Ishikawa (cell line): ENCODE measurements at regions not wholly inside any gene's neighbourhood (a gene's known extent, or its start where the extent isn't known, plus 50 kb on each side); places are given as distances from the start of the nearest gene placed in this dataset.

Experiments used
- EP300 ChIP-seq: IDR thresholded peaks from 2 replicates; pipeline ENCODE4 v1.6.1; 2012; ENCODE audit warnings: borderline replicate concordance
- TF ChIP-seq, protein P1 (sequence below): IDR thresholded peaks from 2 replicates; pipeline ENCODE4 v1.6.1; 2012; ENCODE audit warnings: low read depth, mild to moderate bottlenecking

DNA sequence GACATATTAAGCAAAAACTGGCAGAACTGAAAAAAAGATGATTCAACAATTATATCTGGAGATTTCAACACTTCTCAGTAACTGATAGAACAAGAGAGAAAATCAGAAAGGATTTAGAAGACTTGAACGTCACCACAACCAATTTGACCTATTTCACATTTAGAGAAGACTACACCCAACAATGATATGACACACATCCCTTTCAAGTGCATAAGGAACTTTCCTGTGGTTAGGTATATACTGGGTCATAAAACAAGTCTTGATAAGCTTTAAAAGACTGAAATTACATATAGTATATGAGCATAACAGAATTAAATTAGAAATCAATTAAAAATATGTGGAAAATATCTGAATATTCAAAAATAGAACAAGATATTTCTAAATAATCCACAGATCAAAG, 201.2 kb upstream of the HAND2 start:
- TF ChIP-seq, protein P1, sequence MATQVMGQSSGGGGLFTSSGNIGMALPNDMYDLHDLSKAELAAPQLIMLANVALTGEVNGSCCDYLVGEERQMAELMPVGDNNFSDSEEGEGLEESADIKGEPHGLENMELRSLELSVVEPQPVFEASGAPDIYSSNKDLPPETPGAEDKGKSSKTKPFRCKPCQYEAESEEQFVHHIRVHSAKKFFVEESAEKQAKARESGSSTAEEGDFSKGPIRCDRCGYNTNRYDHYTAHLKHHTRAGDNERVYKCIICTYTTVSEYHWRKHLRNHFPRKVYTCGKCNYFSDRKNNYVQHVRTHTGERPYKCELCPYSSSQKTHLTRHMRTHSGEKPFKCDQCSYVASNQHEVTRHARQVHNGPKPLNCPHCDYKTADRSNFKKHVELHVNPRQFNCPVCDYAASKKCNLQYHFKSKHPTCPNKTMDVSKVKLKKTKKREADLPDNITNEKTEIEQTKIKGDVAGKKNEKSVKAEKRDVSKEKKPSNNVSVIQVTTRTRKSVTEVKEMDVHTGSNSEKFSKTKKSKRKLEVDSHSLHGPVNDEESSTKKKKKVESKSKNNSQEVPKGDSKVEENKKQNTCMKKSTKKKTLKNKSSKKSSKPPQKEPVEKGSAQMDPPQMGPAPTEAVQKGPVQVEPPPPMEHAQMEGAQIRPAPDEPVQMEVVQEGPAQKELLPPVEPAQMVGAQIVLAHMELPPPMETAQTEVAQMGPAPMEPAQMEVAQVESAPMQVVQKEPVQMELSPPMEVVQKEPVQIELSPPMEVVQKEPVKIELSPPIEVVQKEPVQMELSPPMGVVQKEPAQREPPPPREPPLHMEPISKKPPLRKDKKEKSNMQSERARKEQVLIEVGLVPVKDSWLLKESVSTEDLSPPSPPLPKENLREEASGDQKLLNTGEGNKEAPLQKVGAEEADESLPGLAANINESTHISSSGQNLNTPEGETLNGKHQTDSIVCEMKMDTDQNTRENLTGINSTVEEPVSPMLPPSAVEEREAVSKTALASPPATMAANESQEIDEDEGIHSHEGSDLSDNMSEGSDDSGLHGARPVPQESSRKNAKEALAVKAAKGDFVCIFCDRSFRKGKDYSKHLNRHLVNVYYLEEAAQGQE: no peak
- TF ChIP-seq EP300: no peak
